GM08714 (cell line): ENCODE measurements at regions not wholly inside any gene's neighbourhood (a gene's known extent, or its start where the extent isn't known, plus 50 kb on each side); places are given as distances from the start of the nearest gene placed in this dataset.

Source experiments
- H3K4me3 ChIP-seq: fragments of 200-500 bp; sonication (Bioruptor generic); 2 replicates; pipeline ENCODE4 v1.5.1; 2014; ENCODE audit warnings: mild to moderate bottlenecking, low read length, inconsistent platforms
- ZNF274 ChIP-seq: IDR thresholded peaks from 2 replicates; pipeline ENCODE4 v1.6.1; 2012; ENCODE audit warnings: mild to moderate bottlenecking, low read depth, low read length

DNA sequence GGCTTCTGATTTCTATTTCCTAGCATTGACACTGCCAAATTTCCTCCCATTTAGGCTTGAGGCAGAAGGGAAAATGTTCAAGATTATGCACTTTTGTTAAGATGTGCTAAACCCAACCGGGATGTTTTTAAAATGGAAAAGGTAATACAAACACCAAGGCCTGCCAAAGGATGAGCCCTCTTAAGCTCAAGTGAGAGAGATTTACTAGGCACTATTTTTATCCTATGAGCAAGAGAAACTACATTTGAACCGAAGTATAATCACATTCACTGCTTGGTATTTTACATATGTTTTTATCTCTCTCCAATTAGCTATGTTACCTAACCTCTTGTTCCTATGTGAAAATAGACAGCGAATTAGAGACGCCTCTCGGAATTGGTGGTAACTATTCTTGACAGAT is 295.8 kb downstream of the GABRB3 start:
- no peak overlapping the region for H3K4me3 ChIP-seq
- no peak for TF ChIP-seq ZNF274

DNA sequence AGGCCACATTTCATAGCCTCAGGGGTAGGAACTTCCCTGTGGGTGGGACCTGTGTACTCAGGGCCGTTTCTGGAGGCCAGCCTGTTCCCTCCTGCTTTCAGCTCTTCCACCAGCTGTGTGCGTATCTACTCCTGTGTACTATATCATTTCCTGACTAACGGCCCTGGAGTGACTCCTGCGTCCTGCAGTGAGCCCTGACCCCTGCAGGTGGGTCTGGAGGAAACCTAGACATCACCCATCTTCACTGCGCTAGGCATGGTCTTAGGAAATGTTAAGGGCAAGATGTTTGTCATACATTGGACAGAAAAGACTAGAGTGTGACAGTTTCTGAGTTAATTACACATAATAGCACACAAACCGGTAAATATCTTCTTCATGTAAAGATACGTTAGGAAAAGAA is 297.3 kb downstream of the GABRB3 start:
- no peak for TF ChIP-seq ZNF274
- H3K4me3 ChIP-seq = no peak overlapping the region

GRCh38 chr15:26472661-26473060 is 300.2 kb downstream of the GABRB3 start:
- no peak overlapping the region for H3K4me3 ChIP-seq

DNA sequence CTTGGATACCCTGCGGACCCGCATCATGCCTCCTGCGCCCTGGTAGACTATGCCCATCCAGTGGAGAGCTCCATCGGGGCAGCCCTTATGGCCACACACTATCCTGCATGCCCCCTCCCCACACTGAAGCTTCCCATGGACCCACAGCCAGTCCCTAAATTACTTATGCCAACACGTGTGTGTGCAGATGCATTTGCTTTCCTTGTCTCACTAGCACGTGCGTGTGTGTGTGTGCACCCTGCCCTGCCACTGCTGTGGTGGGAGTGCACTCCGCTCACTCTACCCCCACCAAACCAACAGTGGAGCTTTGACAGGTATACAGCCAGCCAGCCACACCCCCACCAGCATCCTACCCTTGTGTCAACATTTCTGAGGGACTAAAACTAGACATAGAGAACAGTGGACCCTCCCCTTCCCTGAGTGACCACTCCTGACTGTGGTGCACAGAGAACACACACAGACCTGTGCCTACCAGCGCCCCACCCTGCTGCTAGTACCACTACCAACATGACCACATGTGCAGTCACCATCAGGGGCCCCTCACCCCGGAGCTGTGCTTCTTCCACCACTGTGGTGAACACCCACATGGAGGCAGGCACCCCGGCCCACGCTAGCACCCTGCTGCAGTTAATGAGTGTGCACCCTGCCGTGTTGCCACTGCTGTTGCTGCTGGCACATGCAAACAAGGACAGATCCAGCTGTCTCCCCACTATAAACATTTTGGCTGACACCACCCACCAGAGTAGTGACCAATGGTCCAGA is 310.8 kb downstream of the GABRB3 start:
- no peak for TF ChIP-seq ZNF274
- no peak overlapping the region for H3K4me3 ChIP-seq

More at GRCh38 chr15:26472661-26473060, 300.2 kb downstream of the GABRB3 start:
- no peak for TF ChIP-seq ZNF274

DNA sequence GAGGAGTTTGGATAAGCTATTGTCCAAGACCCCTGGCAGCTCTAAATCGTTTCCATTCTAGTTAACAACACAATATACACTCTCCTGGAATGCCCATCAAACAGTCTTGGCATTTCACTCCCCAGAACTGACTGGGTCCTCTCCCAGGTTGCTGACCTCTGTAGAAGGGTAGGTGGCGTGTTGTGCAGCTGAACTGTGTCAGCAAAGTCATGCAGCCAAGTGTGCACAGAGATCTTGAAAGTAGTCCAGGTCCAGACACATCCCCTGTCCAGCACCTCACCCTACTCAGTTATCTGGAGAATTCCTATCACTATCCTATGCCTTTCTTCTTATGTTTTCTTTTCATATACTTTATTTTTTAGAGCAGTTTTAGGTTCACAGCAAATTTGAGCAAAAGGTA is 312.7 kb downstream of the GABRB3 start:
- H3K4me3 ChIP-seq = no peak overlapping the region
- TF ChIP-seq ZNF274 = no peak

DNA sequence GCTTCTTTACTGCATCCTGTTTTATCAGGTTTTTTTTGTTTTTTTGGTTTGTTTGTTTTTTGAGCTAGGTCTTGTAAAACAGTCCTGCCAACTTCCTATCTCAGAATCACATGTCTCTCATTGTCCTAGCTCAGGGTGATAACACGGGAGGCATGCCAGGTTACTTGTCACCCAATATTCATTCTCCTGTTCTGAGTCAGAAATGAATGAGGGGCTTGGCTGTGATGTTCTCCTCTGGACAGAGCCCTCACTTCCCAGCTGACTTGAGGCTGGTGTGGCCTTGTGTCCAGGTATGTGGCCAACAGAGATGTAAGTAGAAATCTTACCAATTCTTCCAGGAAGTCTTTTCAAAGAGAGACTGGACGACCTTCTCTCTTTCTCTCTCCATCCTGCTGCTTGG is 317.0 kb downstream of the GABRB3 start:
- H3K4me3 ChIP-seq = no peak overlapping the region
- no peak for TF ChIP-seq ZNF274

GRCh38 chr15:26453914-26454313 is 319.0 kb downstream of the GABRB3 start:
- H3K4me3 ChIP-seq = no peak overlapping the region
- TF ChIP-seq ZNF274 = no peak

DNA sequence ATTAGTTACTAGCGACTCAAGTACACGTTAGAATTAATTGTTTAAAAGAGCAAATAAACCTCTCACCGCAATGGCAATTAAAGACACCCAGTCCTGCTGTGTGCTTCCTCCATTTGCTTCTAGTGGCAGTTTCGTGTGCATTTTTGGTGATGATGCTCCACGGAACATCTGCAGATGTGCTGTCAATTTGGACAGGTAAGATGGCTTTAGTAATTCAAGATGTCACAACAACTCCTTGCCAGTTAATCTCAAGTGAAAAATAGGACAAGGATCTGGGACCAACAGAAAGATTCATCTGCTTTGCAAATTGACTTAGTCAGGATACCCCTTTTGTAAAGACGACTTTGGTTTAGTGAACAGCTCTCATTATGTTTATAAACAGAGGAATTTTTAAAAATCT is 320.9 kb downstream of the GABRB3 start:
- no peak for TF ChIP-seq ZNF274
- H3K4me3 ChIP-seq = no peak overlapping the region

- no peak overlapping the region for H3K4me3 ChIP-seq
- no peak for TF ChIP-seq ZNF274
Measured at GRCh38 chr15:26449291-26449690, 323.6 kb downstream of the GABRB3 start.

GRCh38 chr15:26443321-26443720 is 329.5 kb downstream of the GABRB3 start:
- H3K4me3 ChIP-seq = no peak overlapping the region
- TF ChIP-seq ZNF274 = no peak

DNA sequence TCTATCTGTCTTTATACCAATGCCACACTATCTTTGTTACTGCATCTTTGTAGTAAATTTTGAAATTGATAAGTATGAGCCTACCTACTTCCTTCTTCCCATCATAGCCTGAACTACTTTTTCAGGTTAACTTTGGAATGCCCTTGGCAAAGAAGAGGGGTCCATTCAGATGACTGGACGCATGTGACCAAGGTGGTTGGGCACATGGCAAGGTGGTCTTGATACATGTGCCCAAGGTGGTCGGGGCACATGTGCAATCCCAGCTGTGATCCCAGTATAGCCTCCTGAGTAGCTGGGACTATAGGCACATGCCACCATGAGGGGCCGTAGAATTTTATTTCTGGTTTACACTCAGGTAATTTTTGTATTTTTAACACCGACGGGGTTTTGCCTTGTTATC is 330.2 kb downstream of the GABRB3 start:
- TF ChIP-seq ZNF274 = no peak

GRCh38 chr15:26439681-26440080 is 333.2 kb downstream of the GABRB3 start:
- no peak for TF ChIP-seq ZNF274
- no peak overlapping the region for H3K4me3 ChIP-seq

More for the DNA sequence above, 330.2 kb downstream of the GABRB3 start:
- no peak overlapping the region for H3K4me3 ChIP-seq

GRCh38 chr15:26438718-26439117 is 334.1 kb downstream of the GABRB3 start:
- no peak for TF ChIP-seq ZNF274
- H3K4me3 ChIP-seq = no peak overlapping the region

GRCh38 chr15:26438316-26438715 is 334.6 kb downstream of the GABRB3 start:
- H3K4me3 ChIP-seq = no peak overlapping the region
- no peak for TF ChIP-seq ZNF274

DNA sequence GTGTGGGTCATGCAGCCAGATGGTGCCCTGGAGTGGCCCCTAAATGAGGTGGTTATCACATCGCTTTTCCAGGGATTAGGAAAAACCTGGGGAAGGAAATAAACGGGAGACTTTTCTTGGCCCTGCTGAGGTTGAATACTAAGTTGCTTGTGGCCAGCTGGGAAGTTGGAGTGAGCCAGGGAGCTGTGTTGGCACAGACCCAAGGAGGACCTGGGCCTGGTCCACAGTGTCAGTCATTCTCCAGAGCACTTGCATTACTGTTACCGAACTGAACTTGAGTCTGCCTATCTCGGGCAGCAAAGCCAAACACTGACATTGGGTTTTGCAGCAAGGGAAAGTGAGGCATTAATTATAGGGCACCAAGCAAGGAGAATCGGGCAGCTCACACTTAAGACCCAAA is 339.0 kb downstream of the GABRB3 start:
- no peak overlapping the region for H3K4me3 ChIP-seq
- no peak for TF ChIP-seq ZNF274

- no peak overlapping the region for H3K4me3 ChIP-seq
- no peak for TF ChIP-seq ZNF274
Measured at GRCh38 chr15:26433060-26433459, 339.8 kb downstream of the GABRB3 start.
